KMS-11 (cell line): ENCODE measurements at regions not wholly inside any gene's neighbourhood (a gene's known extent, or its start where the extent isn't known, plus 50 kb on each side); places are given as distances from the start of the nearest gene placed in this dataset.

Experiments used
- H2AFZ ChIP-seq: fragments of 200-600 bp; sonication (generic); 2 replicates; pipeline ENCODE4 v1.6.1; 2016; ENCODE audit warnings: antibody characterized with exemption, mixed run types, low read depth
- H3K27ac ChIP-seq: fragments of 200-600 bp; sonication (generic); 2 replicates; pipeline ENCODE4 v1.6.1; 2016; ENCODE audit warnings: mild to moderate bottlenecking, mixed run types
- H3K27me3 ChIP-seq: fragments of 200-600 bp; sonication (generic); 2 replicates; pipeline ENCODE4 v1.6.1; 2017; ENCODE audit warnings: mild to moderate bottlenecking, low read depth, mixed run types, moderate library complexity; ENCODE audit not compliant: insufficient read depth
- H3K36me3 ChIP-seq: fragments of 200-600 bp; sonication (generic); 2 replicates; pipeline ENCODE4 v1.6.1; 2017; ENCODE audit warnings: mild to moderate bottlenecking, mixed run types; ENCODE audit not compliant: insufficient read depth
- H3K4me1 ChIP-seq: fragments of 200-600 bp; sonication (generic); 2 replicates; pipeline ENCODE4 v1.6.1; 2016; ENCODE audit warnings: mild to moderate bottlenecking, low read depth, mixed run types; ENCODE audit not compliant: poor library complexity, severe bottlenecking
- H3K4me2 ChIP-seq: fragments of 200-600 bp; sonication (generic); 2 replicates; pipeline ENCODE4 v1.7.0; 2016; ENCODE audit warnings: mild to moderate bottlenecking, mixed run types
- H3K4me3 ChIP-seq: fragments of 200-600 bp; sonication (generic); IDR thresholded peaks from 2 replicates; pipeline ENCODE4 v1.6.1; 2017; ENCODE audit warnings: low read depth, low read length, mixed read lengths; ENCODE audit not compliant: insufficient read depth
- H3K79me2 ChIP-seq: fragments of 200-600 bp; sonication (generic); 2 replicates; pipeline ENCODE4 v1.6.1; 2016; ENCODE audit warnings: low read depth, mixed run types; ENCODE audit not compliant: insufficient read depth
- H3K9ac ChIP-seq: fragments of 200-600 bp; sonication (generic); 2 replicates; pipeline ENCODE4 v1.6.1; 2016; ENCODE audit warnings: mild to moderate bottlenecking, mixed run types
- H4K20me1 ChIP-seq: fragments of 200-600 bp; sonication (generic); 2 replicates; pipeline ENCODE4 v1.6.1; 2016; ENCODE audit warnings: mild to moderate bottlenecking, mixed run types; ENCODE audit not compliant: insufficient read depth
- CTCF ChIP-seq: fragments of 200-600 bp; sonication (generic); conservative IDR thresholded peaks from 2 replicates; pipeline ENCODE4 v1.6.1; 2017; ENCODE audit warnings: low read depth, mild to moderate bottlenecking, antibody characterized with exemption, low read length, moderate library complexity, mixed read lengths

- no peaks in the 10 kb centered on the region for H4K20me1 ChIP-seq
- H3K36me3 ChIP-seq = no peaks in the 10 kb centered on the region
- H3K4me3 ChIP-seq = no peak overlapping the region
- no peaks in the 10 kb centered on the region for H3K79me2 ChIP-seq
- H3K4me1 ChIP-seq = peaks cover 6% of the 10 kb centered on the region
- H3K9ac ChIP-seq = no peak overlapping the region
- H3K27me3 ChIP-seq = no peaks in the 10 kb centered on the region
- TF ChIP-seq CTCF = no peak
- no peak overlapping the region for H2AFZ ChIP-seq
- H3K4me2 ChIP-seq = no peak overlapping the region
- no peak overlapping the region for H3K27ac ChIP-seq
These were observed 923.7 kb downstream of the SLC4A3 start for GRCh38 chr2:220550995-220551700.

- Histone ChIP-seq H3K4me3 (no peak overlapping the region), H3K4me1 (peaks cover 19% of the 10 kb centered on the region), H3K27ac (no peak overlapping the region), H3K36me3 (no peaks in the 10 kb centered on the region), H3K27me3 (no peaks in the 10 kb centered on the region), H3K9ac (no peak overlapping the region), H4K20me1 (no peaks in the 10 kb centered on the region), H3K79me2 (no peaks in the 10 kb centered on the region), H3K4me2 (no peak overlapping the region), H2AFZ (no peak overlapping the region)
- no peak for TF ChIP-seq CTCF
These were observed 925.5 kb downstream of the SLC4A3 start for GRCh38 chr2:220552790-220553535.

- no peaks in the 10 kb centered on the region for H3K79me2 ChIP-seq
- H4K20me1 ChIP-seq = no peaks in the 10 kb centered on the region
- 0 out of 2 replicates have a peak overlapping the region, but pooled peaks have one; percentile 46 for H2AFZ ChIP-seq
- H3K4me1 ChIP-seq = peaks cover 19% of the 10 kb centered on the region
- TF ChIP-seq CTCF = no peak
- H3K9ac ChIP-seq = no peak overlapping the region
- no peak overlapping the region for H3K4me3 ChIP-seq
- H3K27ac ChIP-seq = peak overlapping the region; percentile 29; the same call in 1 of the 2 replicates
- no peaks in the 10 kb centered on the region for H3K27me3 ChIP-seq
- H3K36me3 ChIP-seq = no peaks in the 10 kb centered on the region
- peak overlapping the region; percentile 37 for H3K4me2 ChIP-seq
These were observed 928.7 kb downstream of the SLC4A3 start for GRCh38 chr2:220555961-220556630.

- no peaks in the 10 kb centered on the region for H4K20me1 ChIP-seq
- peak overlapping the region; percentile 29 for H3K27ac ChIP-seq
- H3K27me3 ChIP-seq = no peaks in the 10 kb centered on the region
- no peak overlapping the region for H3K9ac ChIP-seq
- H3K79me2 ChIP-seq = no peaks in the 10 kb centered on the region
- no peaks in the 10 kb centered on the region for H3K36me3 ChIP-seq
- peak overlapping the region; percentile 46; the same call in 1 of the 2 replicates for H2AFZ ChIP-seq
- peak overlapping the region; percentile 37 for H3K4me2 ChIP-seq
- H3K4me3 ChIP-seq = no peak overlapping the region
- no peak for TF ChIP-seq CTCF
- H3K4me1 ChIP-seq = peaks cover 19% of the 10 kb centered on the region
These were observed 929.2 kb downstream of the SLC4A3 start for GRCh38 chr2:220556658-220557057.
